MCF 10A (cell line): ENCODE measurements at regions not wholly inside any gene's neighbourhood (a gene's known extent, or its start where the extent isn't known, plus 50 kb on each side); places are given as distances from the start of the nearest gene placed in this dataset.

Experiments used
- BruUV-seq: library from RNA; stranded (reverse); fragments of 400-500 nt; replicated peaks from 2 replicates; lab custom pipeline; 2021; lab: Mats Ljungman, UMichigan
- CTCF ChIA-PET: fragments of 300-600 bp; sonication (Branson Sonifier 250); formaldehyde crosslinking; extraction: SDS; loops from one replicate; lab custom pipeline; 2021; ENCODE audit warnings: antibody characterized with exemption, inconsistent platforms; lab: Yijun Ruan, JAX
- POLR2A ChIA-PET: fragments of 300-600, 350-650 bp; sonication (Branson Sonifier 250); formaldehyde crosslinking; extraction: SDS; loops from one replicate; lab custom pipeline; 2020; ENCODE audit warnings: antibody characterized with exemption, inconsistent platforms; lab: Yijun Ruan, JAX
- DNase-seq: peaks from one replicate; pipeline ENCODE4 v3.0.0-alpha.2; 2018; ENCODE audit not compliant: unreplicated experiment
- H3K27ac Mint-ChIP-seq: one replicate; pipeline ENCODE4 v1.8.0; 2022; ENCODE audit warnings: mild to moderate bottlenecking, low read depth, mixed read lengths; ENCODE audit not compliant: unreplicated experiment
- H3K27me3 Mint-ChIP-seq: one replicate; pipeline ENCODE4 v1.8.0; 2022; ENCODE audit warnings: mixed read lengths; ENCODE audit not compliant: insufficient read depth, unreplicated experiment
- H3K36me3 Mint-ChIP-seq: one replicate; pipeline ENCODE4 v1.8.0; 2022; ENCODE audit warnings: mild to moderate bottlenecking, moderate library complexity, mixed read lengths; ENCODE audit not compliant: insufficient read depth, unreplicated experiment
- H3K4me1 Mint-ChIP-seq: one replicate; pipeline ENCODE4 v1.8.0; 2022; ENCODE audit warnings: mixed read lengths; ENCODE audit not compliant: insufficient read depth, unreplicated experiment
- H3K4me3 Mint-ChIP-seq: one replicate; pipeline ENCODE4 v1.8.0; 2022; ENCODE audit warnings: mild to moderate bottlenecking, moderate library complexity, mixed read lengths; ENCODE audit not compliant: unreplicated experiment
- H3K9me3 Mint-ChIP-seq: one replicate; pipeline ENCODE4 v1.8.0; 2022; ENCODE audit warnings: mixed read lengths; ENCODE audit not compliant: unreplicated experiment
- CTCF ChIP-seq: fragments of 200-600 bp; IDR thresholded peaks from one replicate; pipeline ENCODE4 v1.8.0; 2022; ENCODE audit warnings: antibody characterized with exemption, mild to moderate bottlenecking; ENCODE audit not compliant: unreplicated experiment
- intact Hi-C: fragments of 100-400 bp; cut with micrococcal nuclease; formaldehyde crosslinking; loops from 2 replicates; pipeline ENCODE4 v1.14.1; 2022

DNA sequence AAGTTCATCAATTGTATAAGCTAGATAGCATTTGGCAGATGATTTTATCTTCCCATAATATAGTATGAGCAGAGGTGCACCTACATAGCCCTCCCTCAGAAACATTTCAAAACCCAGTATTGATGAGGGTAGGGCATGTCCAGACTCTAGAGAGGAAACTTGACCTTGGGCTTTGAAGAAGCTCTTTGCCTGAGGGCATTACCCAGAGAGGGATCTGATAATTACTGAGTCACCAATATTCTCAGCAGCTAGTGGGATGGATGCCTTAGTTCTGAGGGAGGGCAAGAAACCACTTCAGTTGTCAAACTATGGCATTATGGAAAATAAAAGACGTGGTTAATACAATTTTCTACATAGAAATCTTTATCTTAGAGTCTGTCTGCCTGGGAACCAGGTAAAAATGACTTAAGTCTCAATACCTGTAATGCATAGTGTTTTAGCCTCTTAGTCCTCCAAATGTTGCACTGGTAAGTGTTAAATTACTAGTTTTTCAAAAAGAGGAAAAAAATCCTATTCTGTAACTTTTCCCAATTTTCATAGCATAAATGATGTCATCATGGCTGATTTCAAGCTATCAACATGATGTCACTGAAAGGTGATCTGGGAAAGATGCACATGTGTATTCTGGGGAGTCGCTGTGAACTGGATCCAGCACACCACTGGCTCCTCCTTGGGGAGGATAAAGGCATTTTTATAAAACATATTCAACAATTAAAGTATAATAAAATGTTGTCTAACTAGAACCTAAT, 809.0 kb downstream of the KCTD16 start:
- DNase-seq: no peak
- H3K9me3 Mint-ChIP-seq: no peaks in the 10 kb centered on the region
- H3K27ac Mint-ChIP-seq: no peak overlapping the region
- no peak for TF ChIP-seq CTCF
- ChIA-PET CTCF (interaction anchor here (0.5 to 1.0 kb wide), 3 partner anchors 26 to 879 kb away, joined by 3 to 4 read pairs (median 4); no protein-coding TSS in a partner anchor), POLR2A (interaction anchor here (0.8 to 1.2 kb wide), 2 partner anchors 144 to 702 kb away, joined by 3 read pairs; no protein-coding TSS in a partner anchor)
- no peaks in the 10 kb centered on the region for H3K36me3 Mint-ChIP-seq
- no peaks in the 10 kb centered on the region for H3K4me1 Mint-ChIP-seq
- H3K4me3 Mint-ChIP-seq: no peak overlapping the region
- intact Hi-C loops: no loop called here
- no TSS peak for BruUV-seq
- no peaks in the 10 kb centered on the region for H3K27me3 Mint-ChIP-seq

DNA sequence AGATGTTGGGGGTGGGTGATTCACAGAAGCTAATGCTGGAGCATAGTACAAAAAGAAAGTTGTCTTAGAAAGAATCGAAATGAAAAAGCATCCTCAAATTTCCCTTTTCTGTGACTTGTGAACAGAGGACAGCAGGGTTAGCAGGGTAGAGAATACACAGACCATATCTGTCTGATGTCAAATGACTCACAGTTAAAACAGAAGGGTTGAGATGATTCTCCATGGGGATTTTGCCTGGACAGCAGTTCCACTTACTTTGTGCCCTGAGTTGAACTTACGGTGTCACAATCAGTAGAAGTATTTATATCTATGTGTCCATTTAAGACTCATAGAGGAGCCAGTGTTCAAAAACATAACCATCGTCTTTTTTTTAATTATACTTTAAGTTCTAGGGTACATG, 801.6 kb downstream of the KCTD16 start:
- Mint-ChIP-seq H3K27ac (no peak overlapping the region), H3K4me1 (peaks cover 6% of the 10 kb centered on the region)

DNA sequence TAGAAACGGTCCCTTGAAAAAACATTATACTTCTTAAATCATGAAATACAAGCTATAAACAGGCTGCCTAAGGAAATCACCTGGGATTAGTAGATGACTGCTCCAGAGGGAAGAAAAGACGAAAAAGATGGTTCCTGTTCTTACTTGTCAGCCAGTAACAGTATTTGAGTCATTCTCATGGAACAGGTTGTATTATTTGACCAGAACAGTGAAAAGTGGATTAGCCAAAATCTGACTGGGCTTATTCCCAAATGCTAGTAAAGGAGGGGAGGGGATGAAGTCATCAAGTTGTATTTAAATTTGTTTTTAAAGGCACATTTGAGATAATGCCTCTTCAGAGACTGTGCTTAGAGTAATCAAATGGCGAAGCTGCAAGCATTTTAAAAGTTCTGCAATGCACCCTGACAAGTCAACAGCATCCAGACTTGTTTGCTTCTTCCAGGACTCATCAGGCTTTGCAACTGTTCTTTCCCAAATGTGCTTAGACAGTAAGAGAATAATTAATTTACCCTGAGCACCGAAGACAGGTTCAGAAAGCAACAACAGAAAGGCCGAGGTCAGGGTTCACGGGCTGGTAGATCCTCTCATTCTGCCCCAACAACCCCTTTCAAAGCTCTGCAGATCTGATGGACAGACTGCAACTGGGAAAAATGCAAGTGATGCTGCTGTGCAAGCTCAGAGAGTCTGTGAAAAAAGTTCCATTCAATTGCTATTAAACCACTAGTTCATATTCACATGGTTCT, 800.6 kb downstream of the KCTD16 start:
- H3K4me3 Mint-ChIP-seq: no peak overlapping the region
- CTCF ChIA-PET: interaction anchor here (0.8 to 1.1 kb wide), 4 partner anchors 12 to 1070 kb away, joined by 3 to 8 read pairs (median 3); no protein-coding TSS in a partner anchor
- intact Hi-C loops: no loop called here
- POLR2A ChIA-PET: interaction anchor here (0.5 to 1.0 kb wide), 4 partner anchors 176 to 871 kb away, joined by 3 to 4 read pairs (median 3); no protein-coding TSS in a partner anchor
- H3K36me3 Mint-ChIP-seq: no peaks in the 10 kb centered on the region
- H3K9me3 Mint-ChIP-seq: no peaks in the 10 kb centered on the region
- H3K27ac Mint-ChIP-seq: no peak overlapping the region
- H3K4me1 Mint-ChIP-seq: peaks cover 6% of the 10 kb centered on the region
- no peak for DNase-seq
- TF ChIP-seq CTCF: no peak
- no peaks in the 10 kb centered on the region for H3K27me3 Mint-ChIP-seq
- no TSS peak for BruUV-seq

More for the DNA sequence above, 801.6 kb downstream of the KCTD16 start:
- POLR2A ChIA-PET: no interaction called here
- CTCF ChIA-PET: interaction anchor here (0.9 to 1.1 kb wide), 2 partner anchors 10 to 504 kb away, joined by 3 to 8 read pairs; no protein-coding TSS in a partner anchor
- BruUV-seq: no TSS peak
- TF ChIP-seq CTCF: no peak
- no peaks in the 10 kb centered on the region for H3K27me3 Mint-ChIP-seq
- H3K4me3 Mint-ChIP-seq: no peak overlapping the region
- H3K36me3 Mint-ChIP-seq: no peaks in the 10 kb centered on the region
- no peak for DNase-seq
- H3K9me3 Mint-ChIP-seq: no peaks in the 10 kb centered on the region
- intact Hi-C loops: no loop called here

- peaks cover 5% of the 10 kb centered on the region for H3K4me1 Mint-ChIP-seq
- CTCF ChIA-PET: interaction anchor here (0.5 to 0.8 kb wide), 2 partner anchors 236 to 1777 kb away, joined by 3 read pairs; no protein-coding TSS in a partner anchor
- H3K9me3 Mint-ChIP-seq: no peaks in the 10 kb centered on the region
- no peak overlapping the region for H3K4me3 Mint-ChIP-seq
- POLR2A ChIA-PET: no interaction called here
- intact Hi-C loops: no loop called here
- no peak for TF ChIP-seq CTCF
- no peak for DNase-seq
- no peak overlapping the region for H3K27ac Mint-ChIP-seq
- no TSS peak for BruUV-seq
- H3K27me3 Mint-ChIP-seq: no peaks in the 10 kb centered on the region
- no peaks in the 10 kb centered on the region for H3K36me3 Mint-ChIP-seq
Observed at GRCh38 chr5:144960296-144960695, 789.6 kb downstream of the KCTD16 start.
